AG09319 (cell line): ENCODE measurements at regions not wholly inside any gene's neighbourhood (a gene's known extent, or its start where the extent isn't known, plus 50 kb on each side); places are given as distances from the start of the nearest gene placed in this dataset.

Experiments used
- DNase-seq: peaks from one replicate; pipeline ENCODE4 v3.0.0-alpha.2; 2010; ENCODE audit warnings: low read depth; ENCODE audit errors: extremely low read depth
- CTCF ChIP-seq: IDR thresholded peaks from 2 replicates; pipeline ENCODE4 v1.5.1; 2011; ENCODE audit warnings: low read depth, mild to moderate bottlenecking, inconsistent platforms, low read length, moderate library complexity

GRCh38 chr16:63737633-63738032, 1384.2 kb downstream of the CDH11 start:
- DNase-seq: no peak
- TF ChIP-seq CTCF: no peak

- TF ChIP-seq CTCF: no peak
- no peak for DNase-seq
Measured at GRCh38 chr16:63735456-63735855, 1386.4 kb downstream of the CDH11 start.

GRCh38 chr16:63720848-63721247, 1401.0 kb downstream of the CDH11 start:
- no peak for DNase-seq
- TF ChIP-seq CTCF: peak; percentile 30

- no peak for DNase-seq
- TF ChIP-seq CTCF: no peak
Measured at GRCh38 chr16:63719926-63720325, 1401.9 kb downstream of the CDH11 start.

GRCh38 chr16:63717806-63718205, 1404.1 kb downstream of the CDH11 start:
- no peak for DNase-seq
- no peak for TF ChIP-seq CTCF

- no peak for TF ChIP-seq CTCF
- no peak for DNase-seq
Measured at GRCh38 chr16:63714876-63715275, 1407.0 kb downstream of the CDH11 start.

GRCh38 chr16:63712725-63713124, 1409.1 kb downstream of the CDH11 start:
- no peak for DNase-seq
- TF ChIP-seq CTCF: no peak
